ENCODE measurements at regions not wholly inside any gene's neighbourhood (a gene's known extent, or its start where the extent isn't known, plus 50 kb on each side); places are given as distances from the start of the nearest gene placed in this dataset.
"Not testable (repeated sequence)": the region's sequence is repeated elsewhere in the genome, so short reads cannot be mapped to it uniquely, and the experiment has no call there.

DNA sequence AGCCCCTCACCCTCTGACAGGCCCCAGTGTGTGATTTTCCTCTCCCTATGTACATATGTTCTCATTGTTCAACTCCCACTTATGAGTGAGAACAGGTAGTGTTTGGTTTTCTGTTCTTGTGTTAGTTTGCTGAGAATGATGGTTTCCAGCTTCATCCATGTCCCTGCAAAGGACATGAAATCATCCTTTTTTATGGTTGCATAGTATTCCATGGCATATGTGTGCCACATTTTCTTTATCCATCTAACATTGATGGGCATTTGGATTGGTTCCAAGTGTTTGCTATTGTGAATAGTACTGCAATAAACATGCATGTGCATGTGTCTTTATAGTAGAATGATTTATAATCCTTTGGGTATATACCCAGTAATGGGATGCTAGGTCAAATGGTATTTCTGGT is 223.7 kb upstream of the VLDLR start:
- not testable (repeated sequence) for TF ChIP-seq EZH2phosphoT487 (IDR thresholded peaks at IDR 0.05; ENCODE audit: unreplicated experiment); CTCF (conservative IDR thresholded peaks at IDR 0.05; ENCODE audit: low read depth in 2 of 2); ZNF331 (CRISPR knock-in tag; IDR thresholded peaks at IDR 0.05; ENCODE audit: low read depth); CREB1 (CRISPR knock-in tag; IDR thresholded peaks at IDR 0.05; ENCODE audit: low read depth); POLR2AphosphoS5 (IDR thresholded peaks at IDR 0.05; ENCODE audit: low read depth); EZH2 (IDR thresholded peaks at IDR 0.05; ENCODE audit: low read depth, unreplicated experiment); REST (IDR thresholded peaks at IDR 0.05; ENCODE audit: unreplicated experiment); STAT1 (IDR thresholded peaks at IDR 0.05; ENCODE audit: unreplicated experiment); JUNB (IDR thresholded peaks at IDR 0.05; ENCODE audit: unreplicated experiment)
- TF ChIP-seq, protein P1, sequence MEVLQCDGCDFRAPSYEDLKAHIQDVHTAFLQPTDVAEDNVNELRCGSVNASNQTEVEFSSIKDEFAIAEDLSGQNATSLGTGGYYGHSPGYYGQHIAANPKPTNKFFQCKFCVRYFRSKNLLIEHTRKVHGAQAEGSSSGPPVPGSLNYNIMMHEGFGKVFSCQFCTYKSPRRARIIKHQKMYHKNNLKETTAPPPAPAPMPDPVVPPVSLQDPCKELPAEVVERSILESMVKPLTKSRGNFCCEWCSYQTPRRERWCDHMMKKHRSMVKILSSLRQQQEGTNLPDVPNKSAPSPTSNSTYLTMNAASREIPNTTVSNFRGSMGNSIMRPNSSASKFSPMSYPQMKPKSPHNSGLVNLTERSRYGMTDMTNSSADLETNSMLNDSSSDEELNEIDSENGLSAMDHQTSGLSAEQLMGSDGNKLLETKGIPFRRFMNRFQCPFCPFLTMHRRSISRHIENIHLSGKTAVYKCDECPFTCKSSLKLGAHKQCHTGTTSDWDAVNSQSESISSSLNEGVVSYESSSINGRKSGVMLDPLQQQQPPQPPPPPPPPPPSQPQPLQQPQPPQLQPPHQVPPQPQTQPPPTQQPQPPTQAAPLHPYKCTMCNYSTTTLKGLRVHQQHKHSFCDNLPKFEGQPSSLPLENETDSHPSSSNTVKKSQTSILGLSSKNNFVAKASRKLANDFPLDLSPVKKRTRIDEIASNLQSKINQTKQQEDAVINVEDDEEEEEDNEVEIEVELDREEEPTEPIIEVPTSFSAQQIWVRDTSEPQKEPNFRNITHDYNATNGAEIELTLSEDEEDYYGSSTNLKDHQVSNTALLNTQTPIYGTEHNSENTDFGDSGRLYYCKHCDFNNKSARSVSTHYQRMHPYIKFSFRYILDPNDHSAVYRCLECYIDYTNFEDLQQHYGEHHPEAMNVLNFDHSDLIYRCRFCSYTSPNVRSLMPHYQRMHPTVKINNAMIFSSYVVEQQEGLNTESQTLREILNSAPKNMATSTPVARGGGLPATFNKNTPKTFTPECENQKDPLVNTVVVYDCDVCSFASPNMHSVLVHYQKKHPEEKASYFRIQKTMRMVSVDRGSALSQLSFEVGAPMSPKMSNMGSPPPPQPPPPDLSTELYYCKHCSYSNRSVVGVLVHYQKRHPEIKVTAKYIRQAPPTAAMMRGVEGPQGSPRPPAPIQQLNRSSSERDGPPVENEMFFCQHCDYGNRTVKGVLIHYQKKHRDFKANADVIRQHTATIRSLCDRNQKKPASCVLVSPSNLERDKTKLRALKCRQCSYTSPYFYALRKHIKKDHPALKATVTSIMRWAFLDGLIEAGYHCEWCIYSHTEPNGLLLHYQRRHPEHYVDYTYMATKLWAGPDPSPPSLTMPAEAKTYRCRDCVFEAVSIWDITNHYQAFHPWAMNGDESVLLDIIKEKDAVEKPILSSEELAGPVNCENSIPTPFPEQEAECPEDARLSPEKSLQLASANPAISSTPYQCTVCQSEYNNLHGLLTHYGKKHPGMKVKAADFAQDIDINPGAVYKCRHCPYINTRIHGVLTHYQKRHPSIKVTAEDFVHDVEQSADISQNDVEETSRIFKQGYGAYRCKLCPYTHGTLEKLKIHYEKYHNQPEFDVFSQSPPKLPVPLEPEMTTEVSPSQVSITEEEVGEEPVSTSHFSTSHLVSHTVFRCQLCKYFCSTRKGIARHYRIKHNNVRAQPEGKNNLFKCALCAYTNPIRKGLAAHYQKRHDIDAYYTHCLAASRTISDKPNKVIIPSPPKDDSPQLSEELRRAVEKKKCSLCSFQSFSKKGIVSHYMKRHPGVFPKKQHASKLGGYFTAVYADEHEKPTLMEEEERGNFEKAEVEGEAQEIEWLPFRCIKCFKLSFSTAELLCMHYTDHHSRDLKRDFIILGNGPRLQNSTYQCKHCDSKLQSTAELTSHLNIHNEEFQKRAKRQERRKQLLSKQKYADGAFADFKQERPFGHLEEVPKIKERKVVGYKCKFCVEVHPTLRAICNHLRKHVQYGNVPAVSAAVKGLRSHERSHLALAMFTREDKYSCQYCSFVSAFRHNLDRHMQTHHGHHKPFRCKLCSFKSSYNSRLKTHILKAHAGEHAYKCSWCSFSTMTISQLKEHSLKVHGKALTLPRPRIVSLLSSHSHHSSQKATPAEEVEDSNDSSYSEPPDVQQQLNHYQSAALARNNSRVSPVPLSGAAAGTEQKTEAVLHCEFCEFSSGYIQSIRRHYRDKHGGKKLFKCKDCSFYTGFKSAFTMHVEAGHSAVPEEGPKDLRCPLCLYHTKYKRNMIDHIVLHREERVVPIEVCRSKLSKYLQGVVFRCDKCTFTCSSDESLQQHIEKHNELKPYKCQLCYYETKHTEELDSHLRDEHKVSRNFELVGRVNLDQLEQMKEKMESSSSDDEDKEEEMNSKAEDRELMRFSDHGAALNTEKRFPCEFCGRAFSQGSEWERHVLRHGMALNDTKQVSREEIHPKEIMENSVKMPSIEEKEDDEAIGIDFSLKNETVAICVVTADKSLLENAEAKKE (CRISPR knock-in tag; IDR thresholded peaks at IDR 0.05), result not testable (repeated sequence)
- TF ChIP-seq, protein P2, sequence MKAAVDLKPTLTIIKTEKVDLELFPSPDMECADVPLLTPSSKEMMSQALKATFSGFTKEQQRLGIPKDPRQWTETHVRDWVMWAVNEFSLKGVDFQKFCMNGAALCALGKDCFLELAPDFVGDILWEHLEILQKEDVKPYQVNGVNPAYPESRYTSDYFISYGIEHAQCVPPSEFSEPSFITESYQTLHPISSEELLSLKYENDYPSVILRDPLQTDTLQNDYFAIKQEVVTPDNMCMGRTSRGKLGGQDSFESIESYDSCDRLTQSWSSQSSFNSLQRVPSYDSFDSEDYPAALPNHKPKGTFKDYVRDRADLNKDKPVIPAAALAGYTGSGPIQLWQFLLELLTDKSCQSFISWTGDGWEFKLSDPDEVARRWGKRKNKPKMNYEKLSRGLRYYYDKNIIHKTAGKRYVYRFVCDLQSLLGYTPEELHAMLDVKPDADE (IDR thresholded peaks at IDR 0.05), result not testable (repeated sequence)
